WTC11 (cell line): ENCODE measurements at regions not wholly inside any gene's neighbourhood (a gene's known extent, or its start where the extent isn't known, plus 50 kb on each side); places are given as distances from the start of the nearest gene placed in this dataset.

Experiments used
- ATAC-seq: fragments of 200-7000 bp; cut with Tn5 transposase; 2 replicates; pipeline ENCODE4 v1.10.0; 2021; ENCODE audit warnings: mild to moderate bottlenecking, moderate library complexity
- CTCF ChIA-PET: fragments of 300-600 bp; sonication (Branson Sonifier 250); formaldehyde crosslinking; loops from one replicate; lab custom pipeline; 2021; ENCODE audit warnings: antibody characterized with exemption; lab: Charles Lee
- POLR2A ChIA-PET: fragments of 350-600 bp; sonication (Branson Sonifier 250); formaldehyde crosslinking; loops from one replicate; lab custom pipeline; 2021; ENCODE audit warnings: antibody characterized with exemption; lab: Charles Lee
- DNase-seq: peaks from one replicate; pipeline ENCODE4 v3.0.0; 2021; ENCODE audit warnings: low spot score
- H3K27ac Mint-ChIP-seq: 2 replicates; pipeline ENCODE4 v1.8.0; 2021; ENCODE audit warnings: mixed read lengths
- H3K27me3 Mint-ChIP-seq: 2 replicates; pipeline ENCODE4 v1.8.0; 2021; ENCODE audit warnings: low read depth, mild to moderate bottlenecking, moderate library complexity, mixed read lengths
- H3K36me3 Mint-ChIP-seq: 2 replicates; pipeline ENCODE4 v1.8.0; 2021; ENCODE audit warnings: mixed read lengths
- H3K4me1 Mint-ChIP-seq: 2 replicates; pipeline ENCODE4 v1.8.0; 2022; ENCODE audit warnings: mixed read lengths
- H3K4me3 Mint-ChIP-seq: 2 replicates; pipeline ENCODE4 v1.8.0; 2021; ENCODE audit warnings: mild to moderate bottlenecking, moderate library complexity, mixed read lengths
- H3K9me3 Mint-ChIP-seq: 2 replicates; pipeline ENCODE4 v1.8.0; 2021; ENCODE audit warnings: mixed read lengths
- ESRRA ChIP-seq: sonication (generic); formaldehyde crosslinking; IDR thresholded peaks from 2 replicates; pipeline ENCODE4 v1.8.1; 2022; ENCODE audit warnings: mild to moderate bottlenecking, missing genetic modification reagents, borderline replicate concordance
- NFATC4 ChIP-seq: fragments of 250-450 bp; sonication (Bioruptor Pico); IDR thresholded peaks from 2 replicates; pipeline ENCODE4 v1.9.0; 2021; ENCODE audit warnings: mild to moderate bottlenecking
- NFYB ChIP-seq: sonication (generic); formaldehyde crosslinking; conservative IDR thresholded peaks from 2 replicates; pipeline ENCODE4 v1.8.0; 2022; ENCODE audit warnings: low read depth, missing genetic modification reagents
- RELA ChIP-seq: sonication (generic); formaldehyde crosslinking; IDR thresholded peaks from 2 replicates; pipeline ENCODE4 v1.8.1; 2022; ENCODE audit warnings: missing genetic modification reagents, mild to moderate bottlenecking, borderline replicate concordance
- SMAD4 ChIP-seq: sonication (generic); formaldehyde crosslinking; IDR thresholded peaks from 2 replicates; pipeline ENCODE4 v1.8.0; 2022; ENCODE audit warnings: mild to moderate bottlenecking, missing genetic modification reagents
- TF ChIP-seq, protein P1 (sequence below): sonication (generic); formaldehyde crosslinking; IDR thresholded peaks from 2 replicates; pipeline ENCODE4 v1.8.1; 2022; ENCODE audit warnings: mild to moderate bottlenecking, moderate library complexity, missing genetic modification reagents
- TF ChIP-seq, protein P2 (sequence below): fragments of 250-450 bp; sonication (Bioruptor Pico); IDR thresholded peaks from 2 replicates; pipeline ENCODE4 v1.8.0; 2021; ENCODE audit warnings: mild to moderate bottlenecking
- TF ChIP-seq, protein P3 (sequence below): sonication (generic); formaldehyde crosslinking; IDR thresholded peaks from 2 replicates; pipeline ENCODE4 v1.8.1; 2023; ENCODE audit warnings: mild to moderate bottlenecking, missing genetic modification reagents
- TF ChIP-seq, protein P4 (sequence below): sonication (generic); formaldehyde crosslinking; IDR thresholded peaks from 2 replicates; pipeline ENCODE4 v1.8.0; 2022; ENCODE audit warnings: mild to moderate bottlenecking, missing genetic modification reagents
- TF ChIP-seq, protein P5 (sequence below): sonication (generic); formaldehyde crosslinking; IDR thresholded peaks from 2 replicates; pipeline ENCODE4 v1.8.0; 2023; ENCODE audit warnings: missing genetic modification reagents, mild to moderate bottlenecking, borderline replicate concordance
- TF ChIP-seq, protein P6 (sequence below): fragments of 250-450 bp; sonication (Bioruptor Pico); IDR thresholded peaks from 2 replicates; pipeline ENCODE4 v1.9.0; 2021; ENCODE audit warnings: mild to moderate bottlenecking
- TF ChIP-seq, protein P7 (sequence below): sonication (generic); formaldehyde crosslinking; conservative IDR thresholded peaks from 2 replicates; pipeline ENCODE4 v1.8.1; 2022; ENCODE audit warnings: mild to moderate bottlenecking, missing genetic modification reagents
- TF ChIP-seq, protein P8 (sequence below): sonication (generic); formaldehyde crosslinking; IDR thresholded peaks from 2 replicates; pipeline ENCODE4 v1.8.0; 2023; ENCODE audit warnings: missing genetic modification reagents

DNA sequence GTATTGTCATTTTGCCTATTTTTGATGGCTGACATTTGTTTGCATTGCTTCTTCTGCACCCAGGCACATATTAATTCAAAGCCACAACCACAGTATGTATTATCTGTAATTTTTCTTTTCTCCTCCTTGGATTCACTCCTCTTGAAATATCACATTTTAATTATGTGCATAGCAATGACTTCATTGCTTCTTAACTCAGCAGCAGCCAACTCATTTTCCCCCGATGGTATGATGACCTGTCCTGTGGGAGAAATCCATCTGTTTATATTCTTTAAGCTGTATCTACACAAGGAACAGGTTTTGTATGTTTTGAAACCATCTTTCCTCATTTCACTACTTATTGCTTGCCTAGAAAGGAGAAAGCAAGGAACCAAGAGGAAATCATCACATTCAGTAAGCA is 588.8 kb downstream of the INHBA start (continued):
- TF ChIP-seq, protein P1, sequence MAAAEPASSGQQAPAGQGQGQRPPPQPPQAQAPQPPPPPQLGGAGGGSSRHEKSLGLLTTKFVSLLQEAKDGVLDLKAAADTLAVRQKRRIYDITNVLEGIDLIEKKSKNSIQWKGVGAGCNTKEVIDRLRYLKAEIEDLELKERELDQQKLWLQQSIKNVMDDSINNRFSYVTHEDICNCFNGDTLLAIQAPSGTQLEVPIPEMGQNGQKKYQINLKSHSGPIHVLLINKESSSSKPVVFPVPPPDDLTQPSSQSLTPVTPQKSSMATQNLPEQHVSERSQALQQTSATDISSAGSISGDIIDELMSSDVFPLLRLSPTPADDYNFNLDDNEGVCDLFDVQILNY (CRISPR knock-in tag): no peak

DNA sequence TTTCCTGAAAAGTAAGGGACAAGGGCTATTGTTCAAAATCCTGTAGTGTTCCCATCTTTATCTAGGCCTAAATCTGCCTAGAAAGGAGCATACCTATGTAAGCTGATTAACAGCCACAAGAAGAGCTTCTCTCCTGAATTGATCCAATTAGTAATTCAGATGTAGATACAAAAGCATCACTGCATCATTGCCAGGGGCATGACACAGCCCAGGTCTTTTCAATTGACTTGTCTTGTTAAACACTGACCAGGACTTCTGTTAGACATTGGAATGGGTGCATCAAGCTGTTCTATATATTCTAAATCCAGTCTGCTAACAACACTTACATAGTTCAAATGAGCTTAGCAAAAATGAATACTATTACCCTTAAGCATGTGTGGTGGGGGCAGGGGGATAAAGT is 589.2 kb downstream of the INHBA start:
- Mint-ChIP-seq H3K36me3 (no peaks in the 10 kb centered on the region), H3K9me3 (no peaks in the 10 kb centered on the region), H3K27me3 (no peaks in the 10 kb centered on the region), H3K4me1 (peaks cover 12% of the 10 kb centered on the region), H3K4me3 (no peak overlapping the region), H3K27ac (no peak overlapping the region)
- TF ChIP-seq, protein P2, sequence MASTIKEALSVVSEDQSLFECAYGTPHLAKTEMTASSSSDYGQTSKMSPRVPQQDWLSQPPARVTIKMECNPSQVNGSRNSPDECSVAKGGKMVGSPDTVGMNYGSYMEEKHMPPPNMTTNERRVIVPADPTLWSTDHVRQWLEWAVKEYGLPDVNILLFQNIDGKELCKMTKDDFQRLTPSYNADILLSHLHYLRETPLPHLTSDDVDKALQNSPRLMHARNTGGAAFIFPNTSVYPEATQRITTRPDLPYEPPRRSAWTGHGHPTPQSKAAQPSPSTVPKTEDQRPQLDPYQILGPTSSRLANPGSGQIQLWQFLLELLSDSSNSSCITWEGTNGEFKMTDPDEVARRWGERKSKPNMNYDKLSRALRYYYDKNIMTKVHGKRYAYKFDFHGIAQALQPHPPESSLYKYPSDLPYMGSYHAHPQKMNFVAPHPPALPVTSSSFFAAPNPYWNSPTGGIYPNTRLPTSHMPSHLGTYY (CRISPR knock-in tag): no peak
- TF ChIP-seq RELA: no peak
- DNase-seq (no peak), ATAC-seq (no peak)
- ChIA-PET POLR2A (no interaction called here), CTCF (interaction anchor here (0.6 kb wide), 1 partner anchor 202 kb away, joined by 4 read pairs; no protein-coding TSS in a partner anchor)

DNA sequence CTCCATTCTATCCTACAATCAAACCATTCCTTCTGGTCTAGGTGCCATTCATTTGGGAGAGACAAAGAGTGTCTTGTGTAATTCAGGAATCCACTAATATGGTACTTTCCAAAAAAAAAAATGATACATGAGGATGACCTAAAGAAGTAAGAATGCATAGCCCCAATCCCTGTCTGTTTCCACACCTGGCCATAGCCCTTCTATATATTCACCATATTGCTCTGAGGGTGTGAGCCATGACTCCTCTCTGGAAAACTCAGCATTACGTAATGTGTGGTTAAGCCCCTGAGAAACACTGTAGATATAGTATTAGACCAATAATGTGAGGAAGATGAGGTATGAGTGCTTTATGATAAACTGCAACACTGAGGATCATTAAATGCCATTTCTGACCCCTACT is 592.7 kb downstream of the INHBA start:
- Mint-ChIP-seq H3K4me3 (no peak overlapping the region), H3K4me1 (peaks cover 12% of the 10 kb centered on the region), H3K27me3 (no peaks in the 10 kb centered on the region), H3K9me3 (0 out of 2 replicates have a peak, but pooled peaks cover 3% of the 10 kb centered on the region), H3K27ac (no peak overlapping the region), H3K36me3 (no peaks in the 10 kb centered on the region)
- ChIA-PET CTCF (no interaction called here), POLR2A (no interaction called here)
- no peak for DNase-seq
- TF ChIP-seq, protein P3, sequence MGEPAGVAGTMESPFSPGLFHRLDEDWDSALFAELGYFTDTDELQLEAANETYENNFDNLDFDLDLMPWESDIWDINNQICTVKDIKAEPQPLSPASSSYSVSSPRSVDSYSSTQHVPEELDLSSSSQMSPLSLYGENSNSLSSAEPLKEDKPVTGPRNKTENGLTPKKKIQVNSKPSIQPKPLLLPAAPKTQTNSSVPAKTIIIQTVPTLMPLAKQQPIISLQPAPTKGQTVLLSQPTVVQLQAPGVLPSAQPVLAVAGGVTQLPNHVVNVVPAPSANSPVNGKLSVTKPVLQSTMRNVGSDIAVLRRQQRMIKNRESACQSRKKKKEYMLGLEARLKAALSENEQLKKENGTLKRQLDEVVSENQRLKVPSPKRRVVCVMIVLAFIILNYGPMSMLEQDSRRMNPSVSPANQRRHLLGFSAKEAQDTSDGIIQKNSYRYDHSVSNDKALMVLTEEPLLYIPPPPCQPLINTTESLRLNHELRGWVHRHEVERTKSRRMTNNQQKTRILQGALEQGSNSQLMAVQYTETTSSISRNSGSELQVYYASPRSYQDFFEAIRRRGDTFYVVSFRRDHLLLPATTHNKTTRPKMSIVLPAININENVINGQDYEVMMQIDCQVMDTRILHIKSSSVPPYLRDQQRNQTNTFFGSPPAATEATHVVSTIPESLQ (CRISPR knock-in tag): no peak
- no peak for TF ChIP-seq SMAD4 (CRISPR knock-in tag)
- TF ChIP-seq, protein P4, sequence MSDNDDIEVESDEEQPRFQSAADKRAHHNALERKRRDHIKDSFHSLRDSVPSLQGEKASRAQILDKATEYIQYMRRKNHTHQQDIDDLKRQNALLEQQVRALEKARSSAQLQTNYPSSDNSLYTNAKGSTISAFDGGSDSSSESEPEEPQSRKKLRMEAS: no peak
- TF ChIP-seq, protein P5, sequence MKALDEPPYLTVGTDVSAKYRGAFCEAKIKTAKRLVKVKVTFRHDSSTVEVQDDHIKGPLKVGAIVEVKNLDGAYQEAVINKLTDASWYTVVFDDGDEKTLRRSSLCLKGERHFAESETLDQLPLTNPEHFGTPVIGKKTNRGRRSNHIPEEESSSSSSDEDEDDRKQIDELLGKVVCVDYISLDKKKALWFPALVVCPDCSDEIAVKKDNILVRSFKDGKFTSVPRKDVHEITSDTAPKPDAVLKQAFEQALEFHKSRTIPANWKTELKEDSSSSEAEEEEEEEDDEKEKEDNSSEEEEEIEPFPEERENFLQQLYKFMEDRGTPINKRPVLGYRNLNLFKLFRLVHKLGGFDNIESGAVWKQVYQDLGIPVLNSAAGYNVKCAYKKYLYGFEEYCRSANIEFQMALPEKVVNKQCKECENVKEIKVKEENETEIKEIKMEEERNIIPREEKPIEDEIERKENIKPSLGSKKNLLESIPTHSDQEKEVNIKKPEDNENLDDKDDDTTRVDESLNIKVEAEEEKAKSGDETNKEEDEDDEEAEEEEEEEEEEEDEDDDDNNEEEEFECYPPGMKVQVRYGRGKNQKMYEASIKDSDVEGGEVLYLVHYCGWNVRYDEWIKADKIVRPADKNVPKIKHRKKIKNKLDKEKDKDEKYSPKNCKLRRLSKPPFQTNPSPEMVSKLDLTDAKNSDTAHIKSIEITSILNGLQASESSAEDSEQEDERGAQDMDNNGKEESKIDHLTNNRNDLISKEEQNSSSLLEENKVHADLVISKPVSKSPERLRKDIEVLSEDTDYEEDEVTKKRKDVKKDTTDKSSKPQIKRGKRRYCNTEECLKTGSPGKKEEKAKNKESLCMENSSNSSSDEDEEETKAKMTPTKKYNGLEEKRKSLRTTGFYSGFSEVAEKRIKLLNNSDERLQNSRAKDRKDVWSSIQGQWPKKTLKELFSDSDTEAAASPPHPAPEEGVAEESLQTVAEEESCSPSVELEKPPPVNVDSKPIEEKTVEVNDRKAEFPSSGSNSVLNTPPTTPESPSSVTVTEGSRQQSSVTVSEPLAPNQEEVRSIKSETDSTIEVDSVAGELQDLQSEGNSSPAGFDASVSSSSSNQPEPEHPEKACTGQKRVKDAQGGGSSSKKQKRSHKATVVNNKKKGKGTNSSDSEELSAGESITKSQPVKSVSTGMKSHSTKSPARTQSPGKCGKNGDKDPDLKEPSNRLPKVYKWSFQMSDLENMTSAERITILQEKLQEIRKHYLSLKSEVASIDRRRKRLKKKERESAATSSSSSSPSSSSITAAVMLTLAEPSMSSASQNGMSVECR (CRISPR knock-in tag): no peak
- no peak for TF ChIP-seq ESRRA (CRISPR knock-in tag)
- TF ChIP-seq RELA: no peak
- TF ChIP-seq, protein P6, sequence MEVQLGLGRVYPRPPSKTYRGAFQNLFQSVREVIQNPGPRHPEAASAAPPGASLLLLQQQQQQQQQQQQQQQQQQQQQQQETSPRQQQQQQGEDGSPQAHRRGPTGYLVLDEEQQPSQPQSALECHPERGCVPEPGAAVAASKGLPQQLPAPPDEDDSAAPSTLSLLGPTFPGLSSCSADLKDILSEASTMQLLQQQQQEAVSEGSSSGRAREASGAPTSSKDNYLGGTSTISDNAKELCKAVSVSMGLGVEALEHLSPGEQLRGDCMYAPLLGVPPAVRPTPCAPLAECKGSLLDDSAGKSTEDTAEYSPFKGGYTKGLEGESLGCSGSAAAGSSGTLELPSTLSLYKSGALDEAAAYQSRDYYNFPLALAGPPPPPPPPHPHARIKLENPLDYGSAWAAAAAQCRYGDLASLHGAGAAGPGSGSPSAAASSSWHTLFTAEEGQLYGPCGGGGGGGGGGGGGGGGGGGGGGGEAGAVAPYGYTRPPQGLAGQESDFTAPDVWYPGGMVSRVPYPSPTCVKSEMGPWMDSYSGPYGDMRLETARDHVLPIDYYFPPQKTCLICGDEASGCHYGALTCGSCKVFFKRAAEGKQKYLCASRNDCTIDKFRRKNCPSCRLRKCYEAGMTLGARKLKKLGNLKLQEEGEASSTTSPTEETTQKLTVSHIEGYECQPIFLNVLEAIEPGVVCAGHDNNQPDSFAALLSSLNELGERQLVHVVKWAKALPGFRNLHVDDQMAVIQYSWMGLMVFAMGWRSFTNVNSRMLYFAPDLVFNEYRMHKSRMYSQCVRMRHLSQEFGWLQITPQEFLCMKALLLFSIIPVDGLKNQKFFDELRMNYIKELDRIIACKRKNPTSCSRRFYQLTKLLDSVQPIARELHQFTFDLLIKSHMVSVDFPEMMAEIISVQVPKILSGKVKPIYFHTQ (CRISPR knock-in tag): no peak
- TF ChIP-seq, protein P7, sequence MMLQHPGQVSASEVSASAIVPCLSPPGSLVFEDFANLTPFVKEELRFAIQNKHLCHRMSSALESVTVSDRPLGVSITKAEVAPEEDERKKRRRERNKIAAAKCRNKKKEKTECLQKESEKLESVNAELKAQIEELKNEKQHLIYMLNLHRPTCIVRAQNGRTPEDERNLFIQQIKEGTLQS: no peak
- TF ChIP-seq NFYB (CRISPR knock-in tag): no peak
- no peak for TF ChIP-seq NFATC4 (CRISPR knock-in tag)
- TF ChIP-seq, protein P8, sequence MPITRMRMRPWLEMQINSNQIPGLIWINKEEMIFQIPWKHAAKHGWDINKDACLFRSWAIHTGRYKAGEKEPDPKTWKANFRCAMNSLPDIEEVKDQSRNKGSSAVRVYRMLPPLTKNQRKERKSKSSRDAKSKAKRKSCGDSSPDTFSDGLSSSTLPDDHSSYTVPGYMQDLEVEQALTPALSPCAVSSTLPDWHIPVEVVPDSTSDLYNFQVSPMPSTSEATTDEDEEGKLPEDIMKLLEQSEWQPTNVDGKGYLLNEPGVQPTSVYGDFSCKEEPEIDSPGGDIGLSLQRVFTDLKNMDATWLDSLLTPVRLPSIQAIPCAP (CRISPR knock-in tag): no peak
- ATAC-seq: no peak
